GM23338 (cell line): ENCODE measurements at regions not wholly inside any gene's neighbourhood (a gene's known extent, or its start where the extent isn't known, plus 50 kb on each side); places are given as distances from the start of the nearest gene placed in this dataset.
A peak's percentile ranks its signal among the peaks of the same experiment; 100 is the strongest.

Experiments used
- ATAC-seq: fragments of 200-7000 bp; cut with Tn5 transposase; 3 replicates; pipeline ENCODE4 v1.9.1; 2020
- DNase-seq: peaks from one replicate; pipeline ENCODE4 v3.0.0-alpha.2; 2015; ENCODE audit warnings: low spot score
- H2AFZ ChIP-seq: fragments of 200-600 bp; sonication (generic); 2 replicates; pipeline ENCODE4 v1.8.0; 2016; ENCODE audit warnings: antibody characterized with exemption, mild to moderate bottlenecking, moderate library complexity
- H3F3A ChIP-seq: fragments of 200-600 bp; sonication (generic); replicated peaks from 2 replicates; pipeline ENCODE4 v1.8.0; 2017; ENCODE audit warnings: antibody characterized with exemption, mixed run types, low read depth
- H3K27ac ChIP-seq: fragments of 200-600 bp; sonication (generic); 2 replicates; pipeline ENCODE4 v1.6.1; 2016; ENCODE audit warnings: low read depth
- H3K27me3 ChIP-seq: fragments of 200-600 bp; sonication (generic); 2 replicates; pipeline ENCODE4 v1.8.0; 2016; ENCODE audit warnings: mild to moderate bottlenecking, mixed run types, moderate library complexity; ENCODE audit not compliant: insufficient read depth
- H3K36me3 ChIP-seq: fragments of 200-600 bp; sonication (generic); 2 replicates; pipeline ENCODE4 v1.8.0; 2016; ENCODE audit warnings: mild to moderate bottlenecking; ENCODE audit not compliant: insufficient read depth
- H3K4me1 ChIP-seq: fragments of 200-600 bp; sonication (generic); 2 replicates; pipeline ENCODE4 v1.8.0; 2016; ENCODE audit warnings: mild to moderate bottlenecking, moderate library complexity; ENCODE audit not compliant: insufficient read depth
- H3K4me2 ChIP-seq: fragments of 200-600 bp; sonication (generic); 2 replicates; pipeline ENCODE4 v1.7.1; 2017; ENCODE audit warnings: mixed run types
- H3K4me3 ChIP-seq: fragments of 200-600 bp; sonication (generic); 2 replicates; pipeline ENCODE4 v1.6.1; 2016; ENCODE audit warnings: mixed run types
- H3K79me2 ChIP-seq: fragments of 200-600 bp; sonication (generic); replicated peaks from 2 replicates; pipeline ENCODE4 v1.8.0; 2017; ENCODE audit warnings: mild to moderate bottlenecking; ENCODE audit not compliant: insufficient read depth
- H3K9me2 ChIP-seq: fragments of 200-600 bp; sonication (generic); 2 replicates; pipeline ENCODE4 v1.8.0; 2017; ENCODE audit not compliant: insufficient read depth
- H4K20me1 ChIP-seq: fragments of 200-600 bp; sonication (generic); replicated peaks from 2 replicates; pipeline ENCODE4 v1.8.0; 2017; ENCODE audit warnings: mild to moderate bottlenecking; ENCODE audit not compliant: insufficient read depth
- H3K27ac Mint-ChIP-seq: 2 replicates; pipeline ENCODE4 v1.8.0; 2020; ENCODE audit warnings: inconsistent platforms, mild to moderate bottlenecking, moderate library complexity, mixed read lengths
- H3K27me3 Mint-ChIP-seq: 3 replicates; pipeline ENCODE4 v1.8.0; 2022; ENCODE audit warnings: low read depth, mild to moderate bottlenecking, moderate library complexity, mixed read lengths, inconsistent platforms; ENCODE audit not compliant: insufficient read depth, poor library complexity
- H3K36me3 Mint-ChIP-seq: 3 replicates; pipeline ENCODE4 v1.8.0; 2021; ENCODE audit warnings: low read depth, mild to moderate bottlenecking, inconsistent platforms, moderate library complexity, mixed read lengths
- H3K4me1 Mint-ChIP-seq: 3 replicates; pipeline ENCODE4 v1.8.0; 2020; ENCODE audit warnings: mild to moderate bottlenecking, inconsistent platforms, mixed read lengths
- H3K4me3 Mint-ChIP-seq: 3 replicates; pipeline ENCODE4 v1.8.0; 2021; ENCODE audit warnings: moderate library complexity, mild to moderate bottlenecking, inconsistent platforms, mixed read lengths
- H3K9me3 Mint-ChIP-seq: 3 replicates; pipeline ENCODE4 v1.8.0; 2020; ENCODE audit warnings: moderate library complexity, mild to moderate bottlenecking, inconsistent platforms, mixed read lengths
- CREB1 ChIP-seq: fragments of 250-450 bp; sonication (Bioruptor Pico); IDR thresholded peaks from 2 replicates; pipeline ENCODE4 v1.5.0; 2020; ENCODE audit warnings: low read depth, mild to moderate bottlenecking, moderate library complexity
- CTCF ChIP-seq, 2 experiments: fragments of 200-600 bp in 1 of 2; sonication (generic) in 1 of 2; conservative IDR thresholded peaks; 2 replicates each; pipeline versions ENCODE4 v1.5.1 to v1.6.1; 2016 to 2017; ENCODE audit warnings: antibody characterized with exemption in 2 of 2, low read depth in 2 of 2, mild to moderate bottlenecking in 2 of 2, moderate library complexity in 1 of 2
- ETS1 ChIP-seq: IDR thresholded peaks from 2 replicates; pipeline ENCODE4 v1.6.1; 2016; ENCODE audit warnings: antibody characterized with exemption
- EZH2 ChIP-seq: fragments of 200-600 bp; sonication (generic); IDR thresholded peaks from one replicate; pipeline ENCODE4 v1.8.0; 2017; ENCODE audit warnings: antibody characterized with exemption, mild to moderate bottlenecking, low read depth; ENCODE audit not compliant: unreplicated experiment
- EZH2phosphoT487 ChIP-seq: fragments of 200-600 bp; sonication (generic); IDR thresholded peaks from one replicate; pipeline ENCODE4 v1.8.1; 2018; ENCODE audit warnings: antibody characterized with exemption; ENCODE audit not compliant: unreplicated experiment
- JUNB ChIP-seq: IDR thresholded peaks from one replicate; pipeline ENCODE4 v1.6.1; 2016; ENCODE audit warnings: antibody characterized with exemption; ENCODE audit not compliant: unreplicated experiment
- NANOG ChIP-seq: IDR thresholded peaks from 2 replicates; pipeline ENCODE4 v1.6.1; 2016; ENCODE audit warnings: antibody characterized with exemption, borderline replicate concordance
- POLR2AphosphoS5 ChIP-seq: IDR thresholded peaks from 2 replicates; pipeline ENCODE4 v1.6.1; 2016; ENCODE audit warnings: antibody characterized with exemption, low read depth
- STAT1 ChIP-seq: IDR thresholded peaks from one replicate; pipeline ENCODE4 v1.6.1; 2016; ENCODE audit warnings: antibody characterized with exemption; ENCODE audit not compliant: unreplicated experiment
- ZNF114 ChIP-seq: fragments of 250-450 bp; sonication (Bioruptor Pico); IDR thresholded peaks from 2 replicates; pipeline ENCODE4 v1.5.0; 2020; ENCODE audit warnings: mild to moderate bottlenecking, moderate library complexity
- ZNF331 ChIP-seq: fragments of 250-450 bp; sonication (Bioruptor Pico); IDR thresholded peaks from 2 replicates; pipeline ENCODE4 v1.5.0; 2020; ENCODE audit warnings: low read depth, mild to moderate bottlenecking, moderate library complexity
- ZNF462 ChIP-seq: fragments of 250-450 bp; sonication (Bioruptor Pico); IDR thresholded peaks from 2 replicates; pipeline ENCODE4 v1.5.0; 2020; ENCODE audit warnings: mild to moderate bottlenecking, moderate library complexity
- TF ChIP-seq, protein P1 (sequence below): IDR thresholded peaks from one replicate; pipeline ENCODE4 v1.6.1; 2018; ENCODE audit warnings: antibody characterized with exemption; ENCODE audit not compliant: unreplicated experiment

- TF ChIP-seq EZH2 (no peak), JUNB (no peak), STAT1 (no peak), POLR2AphosphoS5 (no peak), EZH2phosphoT487 (no peak), ZNF462 (CRISPR knock-in tag) (no peak), ETS1 (no peak), ZNF114 (no peak), CTCF (conservative IDR thresholded peaks at IDR 0.05; ENCODE audit: low read depth in 2 of 2) (no peak), NANOG (no peak), ZNF331 (CRISPR knock-in tag) (no peak), CREB1 (CRISPR knock-in tag) (no peak)
- TF ChIP-seq, protein P1, sequence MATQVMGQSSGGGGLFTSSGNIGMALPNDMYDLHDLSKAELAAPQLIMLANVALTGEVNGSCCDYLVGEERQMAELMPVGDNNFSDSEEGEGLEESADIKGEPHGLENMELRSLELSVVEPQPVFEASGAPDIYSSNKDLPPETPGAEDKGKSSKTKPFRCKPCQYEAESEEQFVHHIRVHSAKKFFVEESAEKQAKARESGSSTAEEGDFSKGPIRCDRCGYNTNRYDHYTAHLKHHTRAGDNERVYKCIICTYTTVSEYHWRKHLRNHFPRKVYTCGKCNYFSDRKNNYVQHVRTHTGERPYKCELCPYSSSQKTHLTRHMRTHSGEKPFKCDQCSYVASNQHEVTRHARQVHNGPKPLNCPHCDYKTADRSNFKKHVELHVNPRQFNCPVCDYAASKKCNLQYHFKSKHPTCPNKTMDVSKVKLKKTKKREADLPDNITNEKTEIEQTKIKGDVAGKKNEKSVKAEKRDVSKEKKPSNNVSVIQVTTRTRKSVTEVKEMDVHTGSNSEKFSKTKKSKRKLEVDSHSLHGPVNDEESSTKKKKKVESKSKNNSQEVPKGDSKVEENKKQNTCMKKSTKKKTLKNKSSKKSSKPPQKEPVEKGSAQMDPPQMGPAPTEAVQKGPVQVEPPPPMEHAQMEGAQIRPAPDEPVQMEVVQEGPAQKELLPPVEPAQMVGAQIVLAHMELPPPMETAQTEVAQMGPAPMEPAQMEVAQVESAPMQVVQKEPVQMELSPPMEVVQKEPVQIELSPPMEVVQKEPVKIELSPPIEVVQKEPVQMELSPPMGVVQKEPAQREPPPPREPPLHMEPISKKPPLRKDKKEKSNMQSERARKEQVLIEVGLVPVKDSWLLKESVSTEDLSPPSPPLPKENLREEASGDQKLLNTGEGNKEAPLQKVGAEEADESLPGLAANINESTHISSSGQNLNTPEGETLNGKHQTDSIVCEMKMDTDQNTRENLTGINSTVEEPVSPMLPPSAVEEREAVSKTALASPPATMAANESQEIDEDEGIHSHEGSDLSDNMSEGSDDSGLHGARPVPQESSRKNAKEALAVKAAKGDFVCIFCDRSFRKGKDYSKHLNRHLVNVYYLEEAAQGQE = no peak
- DNase-seq (no peak), ATAC-seq (no peak)
- Histone ChIP-seq H3K27ac (no peak overlapping the region), H3K27me3 (no peaks in the 10 kb centered on the region), H2AFZ (peak overlapping the region; percentile 40), H3K4me1 (no peaks in the 10 kb centered on the region), H3K36me3 (no peaks in the 10 kb centered on the region), H4K20me1 (no peaks in the 10 kb centered on the region), H3K9me2 (no peaks in the 10 kb centered on the region), H3K4me2 (no peak overlapping the region), H3K79me2 (no peaks in the 10 kb centered on the region), H3F3A (no peaks in the 10 kb centered on the region), H3K4me3 (no peak overlapping the region)
- no peak overlapping the region for H3K27ac Mint-ChIP-seq
- no peak overlapping the region for H3K4me3 Mint-ChIP-seq
- H3K9me3 Mint-ChIP-seq = no peaks in the 10 kb centered on the region; the same call in 2 of the 3 replicates
- H3K27me3 Mint-ChIP-seq = peaks cover 7% of the 10 kb centered on the region
- peaks cover 7% of the 10 kb centered on the region for H3K4me1 Mint-ChIP-seq
- no peaks in the 10 kb centered on the region for H3K36me3 Mint-ChIP-seq
Measured at GRCh38 chr10:34003561-34003960, 669.1 kb upstream of the NRP1 start.
